Frontal cortex (tissue), 3 donors: ENCODE measurements at regions not wholly inside any gene's neighbourhood (a gene's known extent, or its start where the extent isn't known, plus 50 kb on each side); places are given as distances from the start of the nearest gene placed in this dataset.

Experiments used
- DNase-seq, 2 donors: peaks; one replicate each; pipeline ENCODE4 v3.0.0; 2012; ENCODE audit warnings: low spot score in 2 of 2
- FAIRE-seq: peaks from 2 replicates; lab custom pipeline; 2012; peaks lifted over from hg19 to GRCh38; lab: Jason Lieb, UNC
- donor health status: control.
- donor health status: control.
- donor health status: control.

DNA sequence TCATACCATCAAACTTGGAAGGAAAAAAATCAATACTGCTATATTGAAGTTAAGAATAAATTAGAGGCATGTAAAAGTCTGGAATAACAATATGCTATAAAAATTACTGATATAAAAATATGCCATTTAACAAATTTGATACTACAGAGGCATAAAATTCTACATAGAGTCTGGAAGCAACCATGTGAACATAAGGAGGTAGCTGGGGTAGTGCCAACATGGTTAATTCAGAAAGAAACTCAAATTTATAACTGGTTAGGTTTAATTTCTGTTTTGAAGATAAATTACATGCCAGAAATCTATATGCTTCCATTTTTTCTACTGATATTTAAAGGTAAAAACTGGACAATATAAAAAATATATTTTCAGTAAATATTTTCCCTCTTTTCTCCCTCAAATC is 103.1 kb upstream of the NR4A3 start:
- FAIRE-seq (no peak), DNase-seq (no peak)

DNA sequence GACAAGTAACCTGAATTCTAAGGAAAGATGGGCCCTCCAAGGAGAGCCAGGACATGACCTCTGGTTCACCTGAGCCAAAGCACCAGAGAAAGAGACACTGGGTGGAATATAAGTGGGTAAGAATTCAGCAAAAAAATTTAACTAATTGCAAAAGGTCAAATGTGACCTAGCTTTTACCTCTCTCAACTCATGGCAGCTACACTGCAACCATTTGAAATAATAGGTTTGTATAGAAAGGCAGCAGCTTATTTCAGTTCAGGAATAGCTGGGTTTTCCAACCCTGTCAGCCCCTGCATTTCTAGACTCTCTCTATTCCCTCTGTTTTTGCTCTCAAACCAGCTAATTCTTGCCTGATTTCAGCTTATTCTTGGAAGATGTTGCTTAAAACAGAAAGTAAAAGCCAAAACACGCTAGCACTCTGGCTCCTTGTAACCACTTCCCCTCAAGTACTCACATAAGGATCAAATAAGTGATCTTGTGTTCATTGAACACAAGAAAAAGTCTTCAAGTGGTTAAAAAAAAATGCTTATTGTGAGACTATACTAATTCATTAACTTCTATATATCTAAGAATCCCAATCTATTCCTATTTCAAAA is 101.1 kb upstream of the NR4A3 start:
- no peak for FAIRE-seq
- DNase-seq: no peak

DNA sequence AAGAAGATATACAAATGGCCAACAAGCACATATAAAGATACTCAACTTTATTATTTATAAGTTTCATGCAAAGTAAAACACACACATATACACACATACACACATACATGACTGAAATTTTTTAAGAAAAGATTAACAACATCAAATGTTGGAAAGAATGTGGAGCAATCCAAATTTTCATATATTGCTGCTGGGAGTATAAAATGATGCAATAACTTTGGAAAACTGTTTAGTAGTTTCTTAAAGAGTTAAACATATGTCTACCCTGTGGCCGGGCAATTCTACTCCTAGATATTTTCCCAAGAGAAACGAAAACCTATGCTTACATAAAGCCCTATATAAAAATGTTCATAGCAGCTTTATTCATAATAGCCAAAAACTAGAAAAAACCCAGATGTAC is 99.8 kb upstream of the NR4A3 start:
- DNase-seq: no peak
- FAIRE-seq: no peak

DNA sequence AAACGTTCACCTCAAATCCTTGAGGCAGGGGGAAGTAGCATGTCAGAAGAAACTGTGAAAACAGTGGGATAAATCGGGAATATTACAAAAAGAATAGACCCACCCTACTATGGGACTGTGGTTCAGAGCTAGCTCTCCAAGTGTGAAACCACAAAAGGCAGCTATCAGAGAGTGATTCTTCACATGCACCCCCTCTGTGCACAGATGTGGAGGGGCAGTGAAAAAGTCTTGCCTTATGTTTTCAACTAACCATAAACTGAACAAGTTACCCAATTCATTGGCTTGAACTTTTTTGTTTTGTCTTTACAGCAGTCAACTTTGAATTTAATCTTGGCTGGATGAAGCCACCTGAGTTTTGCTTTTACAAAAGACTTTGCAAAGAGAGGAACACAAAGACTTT is 98.8 kb upstream of the NR4A3 start:
- DNase-seq (no peak), FAIRE-seq (no peak)

DNA sequence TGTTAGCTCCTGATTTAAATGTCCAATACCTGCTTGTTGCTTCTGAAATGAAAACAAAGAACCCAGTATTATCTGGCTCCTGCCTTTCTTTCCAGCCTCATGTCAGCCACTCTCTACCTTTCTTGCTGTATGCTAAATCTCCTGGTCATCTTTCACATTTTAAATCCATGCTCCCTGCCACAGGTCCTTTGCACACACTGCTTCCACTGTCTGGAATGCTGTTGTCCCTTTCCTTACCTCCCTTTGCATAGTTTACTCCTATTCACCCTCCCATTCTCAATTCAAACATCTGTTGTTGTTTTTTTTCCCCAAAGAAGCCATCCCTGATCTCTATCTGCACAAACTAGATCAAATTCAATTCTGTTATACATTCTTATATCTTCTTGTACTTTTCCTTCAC is 97.0 kb upstream of the NR4A3 start:
- FAIRE-seq: no peak
- DNase-seq: no peak

DNA sequence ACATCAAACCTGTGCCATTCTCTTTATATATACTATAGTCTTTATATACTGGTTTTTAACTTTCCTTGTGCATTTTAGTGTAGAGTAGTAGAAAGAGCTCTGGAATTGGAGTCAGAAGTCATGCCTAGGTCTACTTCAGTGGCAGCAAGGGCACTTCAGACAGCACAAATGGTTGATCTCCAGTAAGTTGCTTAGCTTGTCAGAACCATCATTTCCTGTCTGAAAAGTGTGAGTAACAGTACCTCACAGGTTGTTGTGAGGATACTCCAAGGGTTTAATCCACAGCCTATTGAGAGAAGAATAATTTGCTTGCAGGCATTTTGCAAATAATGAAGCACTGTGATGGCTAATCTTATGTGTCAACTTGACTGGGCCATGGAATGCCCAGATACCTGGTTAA is 95.8 kb upstream of the NR4A3 start:
- DNase-seq (no peak), FAIRE-seq (no peak)

DNA sequence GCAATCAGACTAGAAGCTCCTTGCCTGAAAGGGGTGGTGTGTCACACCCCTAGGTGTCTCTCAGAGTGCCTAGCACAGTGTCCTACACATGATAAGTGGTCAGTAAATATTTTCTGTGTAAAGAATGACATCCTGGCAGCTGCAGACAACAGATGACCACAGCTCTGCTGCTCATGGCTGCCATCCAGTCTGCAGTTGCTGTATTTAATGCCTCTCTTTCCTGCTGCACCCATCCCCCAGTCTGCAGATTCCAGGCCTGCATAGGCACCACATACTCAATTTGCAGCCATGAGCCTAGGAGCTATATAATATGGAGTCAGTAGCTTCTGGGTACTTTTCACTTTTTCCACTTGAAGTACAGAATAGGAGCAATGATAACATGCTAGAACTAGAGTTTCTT is 94.9 kb upstream of the NR4A3 start:
- DNase-seq (no peak), FAIRE-seq (no peak)

DNA sequence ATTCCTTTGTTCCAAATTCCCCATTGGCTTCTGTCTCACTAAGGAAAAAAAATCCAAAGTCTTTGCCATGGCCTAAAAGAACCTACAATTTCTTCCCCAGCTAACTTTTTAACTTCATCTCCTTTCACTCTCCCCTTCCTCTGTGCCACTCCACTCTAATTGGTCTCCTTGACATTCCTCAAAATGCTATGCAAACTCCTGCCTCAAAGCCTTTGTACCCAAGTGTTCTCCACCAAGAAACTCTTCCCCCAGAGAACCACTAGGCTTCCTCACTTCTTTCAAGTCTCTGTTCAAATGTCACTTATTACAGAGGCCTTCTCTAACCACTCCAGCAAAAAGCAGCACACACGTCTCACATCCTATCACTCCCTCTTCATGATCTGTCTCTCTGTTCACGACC is 91.6 kb upstream of the NR4A3 start:
- FAIRE-seq (no peak), DNase-seq (no peak)

DNA sequence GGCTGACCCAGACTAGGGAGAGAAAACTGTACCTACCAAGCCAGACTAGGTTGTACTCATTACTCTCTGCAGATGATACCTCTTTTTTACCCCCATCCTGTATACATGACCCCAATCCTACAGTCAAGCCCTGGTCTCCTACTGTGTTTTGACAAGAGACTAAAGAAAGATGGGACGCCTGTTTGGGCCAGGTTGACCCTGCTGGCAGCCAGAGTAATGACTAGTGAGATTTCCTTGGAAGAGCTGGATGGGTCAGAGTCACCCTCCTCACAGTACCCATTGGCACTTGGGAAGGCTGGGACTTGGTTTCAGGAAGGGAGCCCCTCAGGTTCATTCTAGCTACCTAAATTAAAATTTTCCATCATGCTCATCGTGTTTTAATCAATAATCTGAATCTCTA is 89.7 kb upstream of the NR4A3 start:
- no peak for DNase-seq
- FAIRE-seq: no peak

DNA sequence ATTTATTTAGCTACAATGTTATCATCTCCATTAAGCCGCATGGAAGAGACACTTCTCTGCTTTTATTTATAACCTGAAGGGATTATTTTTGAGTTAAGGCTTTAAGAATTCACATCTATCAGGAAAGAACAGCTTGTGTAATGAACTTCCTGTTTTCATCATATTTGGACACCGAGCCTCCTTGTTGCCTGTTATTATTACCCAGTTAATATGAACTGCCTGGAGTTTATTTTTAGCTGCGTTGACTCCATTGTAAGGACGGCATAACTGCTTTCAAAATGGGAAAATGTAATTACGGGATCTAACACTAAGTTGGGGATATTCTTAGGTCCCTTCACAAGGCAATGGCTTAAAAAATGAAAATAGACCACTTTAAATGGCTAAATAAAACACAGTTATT is 89.0 kb upstream of the NR4A3 start:
- DNase-seq: no peak
- FAIRE-seq: no peak

DNA sequence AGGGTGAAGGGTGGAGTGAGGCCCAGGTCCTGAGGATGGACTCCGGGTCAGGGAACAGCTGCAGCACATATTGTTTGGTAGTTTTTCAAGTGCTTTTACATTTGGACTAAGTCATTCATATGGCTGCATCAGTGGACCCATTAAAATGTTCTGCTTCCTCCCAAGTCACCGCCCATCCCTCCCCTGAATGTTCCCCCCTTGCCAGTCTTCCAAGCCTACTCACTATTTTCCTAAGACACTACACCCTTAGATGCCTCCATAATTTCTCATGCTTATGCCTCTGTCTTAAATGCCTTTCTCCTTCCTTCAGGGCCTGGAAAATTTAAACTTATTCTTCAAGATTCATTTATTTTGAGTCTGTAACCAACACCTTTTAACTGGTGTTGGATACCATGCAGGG is 86.6 kb upstream of the NR4A3 start:
- FAIRE-seq (no peak), DNase-seq (no peak)

DNA sequence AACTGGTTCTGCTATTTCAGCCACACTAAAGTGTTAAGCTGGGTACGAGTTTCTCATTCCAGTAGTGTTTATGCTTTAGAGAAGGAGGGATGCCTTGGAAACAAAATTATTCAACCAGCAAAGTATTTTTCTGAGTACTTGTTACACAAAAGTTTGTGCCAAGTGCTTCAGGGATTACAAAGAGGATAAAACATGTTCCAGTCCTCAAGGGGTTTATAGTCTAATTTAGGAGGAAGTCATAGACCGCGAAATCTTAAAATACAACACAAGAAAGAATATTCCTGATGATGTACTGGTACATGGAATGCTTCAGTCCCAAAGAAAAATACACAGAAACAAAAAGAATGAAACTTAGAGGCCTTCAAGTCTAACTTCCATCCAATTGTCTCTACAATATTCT is 85.4 kb upstream of the NR4A3 start:
- DNase-seq: no peak

DNA sequence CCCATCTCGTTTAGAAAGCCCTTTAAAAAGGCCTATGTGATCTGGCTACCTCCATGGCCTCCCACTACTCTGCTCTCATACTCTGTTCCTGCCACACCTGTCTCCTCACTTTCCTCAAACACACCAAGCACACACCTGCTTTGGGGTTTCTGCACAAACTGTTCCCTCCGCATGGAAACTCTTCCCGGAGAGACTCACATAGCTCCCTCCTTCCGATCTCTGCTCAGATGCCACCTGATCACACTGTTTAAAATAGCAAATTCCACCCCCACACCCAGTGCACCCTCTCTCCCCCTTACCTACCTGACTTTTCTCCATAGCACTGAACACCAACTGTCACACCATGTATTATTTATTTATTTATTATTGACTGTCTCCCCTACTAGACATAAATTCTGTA is 84.0 kb upstream of the NR4A3 start:
- FAIRE-seq (no peak), DNase-seq (no peak)

More for the DNA sequence above, 85.4 kb upstream of the NR4A3 start:
- FAIRE-seq: no peak

DNA sequence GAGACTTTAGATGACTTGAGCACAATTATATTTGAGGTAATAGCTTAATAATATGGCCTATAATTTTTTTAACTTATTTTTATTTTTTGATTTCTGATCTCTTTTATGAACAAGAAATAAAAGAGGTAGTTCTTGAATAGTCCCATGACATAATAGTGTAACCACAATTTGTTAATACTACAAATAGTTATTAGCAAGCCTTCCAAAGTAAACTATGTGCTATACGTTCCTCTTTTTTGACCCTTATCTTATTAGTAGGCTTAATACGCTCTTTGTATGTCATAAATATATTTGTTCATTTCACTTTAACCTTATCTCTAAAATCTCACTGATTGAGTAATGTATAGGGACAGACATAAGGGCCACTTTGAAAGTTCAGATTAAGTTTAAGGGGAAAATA is 78.7 kb upstream of the NR4A3 start:
- no peak for FAIRE-seq

DNA sequence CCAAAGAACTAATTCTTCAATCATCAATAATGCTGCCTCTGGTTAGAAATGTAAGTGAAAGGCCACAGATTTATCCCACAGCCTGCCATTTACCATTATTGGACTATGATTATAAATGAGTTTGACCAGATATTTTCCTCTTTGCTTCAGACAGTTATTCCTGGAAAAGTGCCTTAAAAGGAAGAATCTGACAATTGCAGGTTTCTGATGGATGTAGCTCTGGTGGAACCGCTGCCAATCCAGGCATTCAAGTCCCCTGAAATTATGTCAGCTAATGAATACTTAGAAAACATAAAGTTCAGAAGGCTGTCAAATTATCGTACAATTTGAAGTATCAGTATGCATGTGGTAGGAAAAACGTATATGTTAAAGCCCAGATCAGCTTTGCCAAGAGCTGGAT is 78.2 kb upstream of the NR4A3 start:
- DNase-seq (no peak), FAIRE-seq (no peak)

More for the DNA sequence above, 78.7 kb upstream of the NR4A3 start:
- no peak for DNase-seq

DNA sequence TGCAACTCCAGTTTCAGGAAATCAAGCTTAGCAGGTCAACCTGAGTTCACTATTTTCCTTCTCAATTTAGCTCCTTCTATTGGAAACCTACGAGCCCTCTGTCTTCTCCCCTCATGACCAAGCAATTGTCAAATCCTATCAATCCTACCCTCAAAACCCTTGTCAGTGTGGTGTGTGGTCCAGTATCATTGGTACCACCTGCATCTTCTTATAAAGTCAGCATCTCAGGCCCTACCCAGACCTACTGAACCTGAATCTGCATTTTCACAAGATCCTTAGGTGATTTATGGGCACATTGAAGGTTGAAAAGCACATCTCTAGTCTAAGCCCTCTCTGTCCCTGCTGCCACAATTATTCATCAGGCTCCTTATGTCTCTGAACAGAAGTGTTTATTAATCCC is 77.6 kb upstream of the NR4A3 start:
- FAIRE-seq: no peak
- no peak for DNase-seq

DNA sequence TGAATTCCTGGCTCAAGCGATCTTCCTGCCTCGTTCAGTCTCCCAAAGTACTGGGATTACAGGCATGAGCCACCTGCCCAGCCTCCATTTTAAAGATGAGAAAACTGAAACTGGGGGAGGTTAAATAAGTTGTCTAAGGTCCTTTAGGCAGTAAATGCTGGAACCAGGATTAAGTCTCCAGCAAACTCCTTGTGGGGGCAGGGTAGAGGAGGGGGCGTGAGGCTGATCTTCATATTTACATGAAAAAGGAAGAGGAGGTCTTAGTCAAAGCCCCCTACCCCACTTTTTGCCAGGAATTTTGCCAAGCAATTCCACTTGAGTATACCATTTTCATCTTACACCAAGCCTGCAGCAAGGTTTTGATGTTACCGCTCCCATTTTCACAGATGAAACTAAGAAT is 76.6 kb upstream of the NR4A3 start:
- FAIRE-seq (no peak), DNase-seq (no peak)

DNA sequence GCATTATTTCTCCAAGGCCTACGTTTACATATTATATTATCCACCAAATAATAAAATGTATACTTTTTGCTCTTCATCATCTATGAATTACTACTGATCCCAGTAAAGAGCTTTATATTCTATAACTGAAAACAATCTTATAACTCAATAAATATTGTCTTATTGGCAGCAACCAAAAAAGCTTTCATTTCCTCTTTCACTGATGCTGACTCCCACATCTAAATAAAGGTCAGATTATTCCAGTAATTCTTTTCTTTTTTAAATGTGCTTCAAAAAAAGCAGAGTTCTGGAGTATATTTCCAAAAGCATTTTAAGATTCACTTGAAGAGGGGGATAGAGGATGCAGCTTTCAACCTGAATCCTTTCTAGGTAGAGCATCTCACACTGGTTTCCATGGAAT is 75.3 kb upstream of the NR4A3 start:
- FAIRE-seq (no peak), DNase-seq (no peak)

DNA sequence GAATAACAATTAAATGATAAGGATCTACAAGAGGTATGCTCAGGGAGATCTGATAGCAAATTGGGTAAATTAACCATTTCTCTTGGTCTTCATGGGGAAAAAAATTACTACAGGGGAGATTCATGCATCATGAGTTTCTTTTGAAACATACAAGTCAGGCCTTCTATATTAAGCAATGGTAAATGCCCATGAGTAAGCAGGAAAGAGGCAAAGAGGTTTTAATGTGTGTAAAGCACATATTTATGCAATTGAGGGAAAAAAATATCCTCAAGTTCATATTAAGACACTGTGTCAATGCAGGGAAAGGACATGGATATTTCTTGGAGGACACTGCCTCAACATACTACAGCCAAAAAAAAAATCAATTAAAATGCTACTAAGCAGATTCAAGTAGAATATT is 73.4 kb upstream of the NR4A3 start:
- FAIRE-seq: no peak
- DNase-seq: no peak

DNA sequence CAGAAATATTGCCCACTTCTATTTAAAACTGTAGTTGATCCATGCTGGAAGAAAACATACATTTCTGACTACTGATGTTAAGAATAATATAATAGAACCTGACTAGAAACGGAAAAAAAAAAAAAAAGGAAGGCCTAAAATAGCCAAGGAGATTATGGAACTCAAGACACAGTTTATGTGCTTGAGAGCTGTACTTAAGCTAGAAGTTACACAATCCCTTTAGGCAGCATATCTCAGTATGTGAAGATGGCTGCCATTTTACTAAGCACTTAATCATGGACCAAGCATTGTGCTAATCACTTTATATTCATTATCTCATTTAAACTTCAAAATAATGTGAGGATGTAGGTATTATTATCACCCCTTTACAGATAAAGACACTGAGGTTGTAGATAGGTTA is 73.0 kb upstream of the NR4A3 start:
- FAIRE-seq (no peak), DNase-seq (no peak)

DNA sequence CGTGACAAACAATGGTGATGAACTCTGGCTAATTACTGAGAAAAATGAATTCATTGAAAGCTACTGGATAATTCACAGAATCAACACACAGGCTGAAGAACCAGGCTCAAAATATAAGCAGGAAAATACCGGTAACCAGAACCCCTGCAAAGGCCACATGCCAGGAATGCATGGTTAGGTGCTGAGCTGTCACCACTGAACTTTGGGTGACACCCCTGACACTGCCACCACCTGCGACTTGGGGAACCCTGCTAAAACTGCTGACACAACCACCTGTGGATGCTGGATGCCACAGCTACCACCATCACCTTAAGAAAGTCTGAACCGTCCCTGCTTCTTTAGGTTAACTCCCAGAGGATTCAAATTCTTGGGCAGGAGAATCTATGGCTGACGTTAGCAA is 72.0 kb upstream of the NR4A3 start:
- DNase-seq (no peak), FAIRE-seq (no peak)

DNA sequence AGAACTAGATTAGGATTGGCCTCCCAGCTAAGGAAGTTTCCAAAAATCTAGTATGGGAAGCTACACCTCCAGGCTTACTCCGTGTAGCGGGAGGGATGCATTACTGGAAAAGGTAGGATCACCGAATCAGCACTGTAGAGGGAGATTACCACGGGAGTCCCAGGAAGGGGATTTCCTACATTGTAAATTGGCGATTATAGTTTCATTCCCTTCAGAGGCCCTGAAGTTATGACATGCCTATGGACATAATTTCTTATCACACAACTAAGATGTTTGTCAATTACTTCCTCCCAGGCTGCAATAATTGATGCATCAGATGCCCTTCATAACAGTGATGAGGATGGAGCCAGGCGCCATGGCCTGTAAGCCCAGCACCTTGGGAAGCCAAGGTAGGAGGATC is 71.2 kb upstream of the NR4A3 start:
- no peak for DNase-seq

More for the DNA sequence above, 71.2 kb upstream of the NR4A3 start:
- no peak for FAIRE-seq
